ENCODE measurements at regions not wholly inside any gene's neighbourhood (a gene's known extent, or its start where the extent isn't known, plus 50 kb on each side); places are given as distances from the start of the nearest gene placed in this dataset.

DNA sequence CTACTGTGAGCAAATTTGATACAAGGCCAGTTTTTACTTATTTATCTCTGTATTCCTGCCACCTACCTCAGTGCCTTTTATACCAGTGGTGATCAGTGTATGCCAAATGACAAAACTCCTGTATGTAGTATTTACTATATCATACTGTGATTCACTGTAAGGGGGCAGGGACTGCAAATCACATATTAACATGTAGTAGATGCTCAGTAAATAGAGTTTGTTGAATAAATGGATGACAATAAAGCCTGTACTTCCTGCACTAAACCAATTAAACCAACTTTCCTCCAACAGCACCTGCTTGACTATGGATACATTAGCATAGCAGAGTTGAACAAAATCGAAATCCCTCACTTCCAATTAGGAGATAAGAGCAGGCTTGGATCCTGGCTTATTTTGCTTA, 73.3 kb upstream of the C1orf87 start:
- no peak for DNase-seq

DNA sequence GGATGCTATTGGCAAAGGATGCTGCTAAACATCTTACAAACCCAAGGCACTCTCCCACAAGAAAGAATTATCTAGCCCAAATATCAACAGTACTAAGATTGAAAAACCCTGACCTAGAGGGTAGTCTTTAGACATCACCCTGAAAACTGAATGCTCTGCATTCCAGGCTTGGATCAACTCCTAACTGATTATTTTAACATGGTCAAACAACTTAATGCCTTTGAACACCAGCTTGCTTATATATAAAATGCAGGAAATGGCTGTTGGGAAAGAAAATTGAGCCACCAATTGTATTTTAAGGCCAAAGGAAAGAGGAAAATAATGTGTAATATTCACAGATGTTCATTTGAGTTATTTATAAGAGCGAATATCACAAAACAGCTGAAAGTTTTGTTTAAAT, 72.2 kb upstream of the C1orf87 start:
- no peak for DNase-seq

DNA sequence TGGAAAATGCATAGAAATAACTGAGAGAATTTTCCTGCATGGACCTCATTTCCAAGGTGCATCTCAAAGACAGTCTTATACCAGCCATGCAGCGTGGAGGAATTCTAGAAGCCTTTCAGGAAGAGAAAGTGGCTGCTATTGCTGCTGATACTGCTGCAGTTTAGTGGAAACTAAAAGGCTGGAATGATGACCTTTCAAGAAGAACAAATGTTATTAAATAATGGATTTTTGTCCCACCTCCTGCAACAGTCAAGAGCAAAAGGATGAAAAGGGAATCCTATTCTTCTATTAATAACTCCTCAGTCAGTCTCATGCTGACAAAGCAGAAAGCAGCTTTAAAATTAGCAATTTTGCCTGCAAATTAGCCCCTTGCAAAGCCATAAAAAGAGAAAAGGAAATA, 68.2 kb upstream of the C1orf87 start:
- DNase-seq = no peak

DNA sequence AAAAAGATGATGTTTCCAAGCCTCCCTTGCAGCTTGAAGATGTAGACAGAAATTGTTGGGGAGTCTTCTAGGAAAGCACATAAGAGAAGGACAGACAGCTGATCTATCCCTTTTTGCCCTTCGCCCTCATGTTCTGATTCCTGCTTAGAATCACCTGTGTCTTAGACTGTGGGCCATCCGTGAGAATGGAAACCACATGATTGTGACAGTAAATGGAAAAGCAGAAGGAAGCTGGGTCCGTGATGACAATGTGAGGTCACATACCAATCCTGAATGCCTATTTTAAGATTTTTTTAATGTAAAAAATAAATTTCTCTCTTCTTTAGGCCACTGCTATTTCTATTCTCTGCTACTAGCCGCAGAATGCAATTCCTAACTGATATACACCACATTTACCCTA, 67.7 kb upstream of the C1orf87 start:
- DNase-seq = no peak

DNA sequence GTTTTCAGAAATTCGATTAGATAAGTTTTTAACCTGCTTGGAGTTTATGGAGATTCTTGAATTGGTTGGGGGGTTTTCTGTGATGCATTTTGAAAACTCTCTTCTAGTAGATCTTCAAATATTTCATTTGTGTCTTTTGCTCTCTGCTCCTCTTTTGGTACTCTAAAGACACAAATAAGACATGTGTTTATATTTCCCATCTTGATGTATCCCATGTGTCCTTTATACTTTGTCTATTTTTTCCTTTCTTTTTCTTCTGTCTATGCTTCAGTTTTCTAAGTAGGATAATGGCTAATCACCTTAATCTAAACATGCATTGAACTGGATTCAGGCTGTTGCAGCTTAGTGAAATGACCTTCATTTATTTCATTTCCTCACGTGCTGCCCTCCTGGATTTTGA, 63.8 kb upstream of the C1orf87 start:
- DNase-seq = no peak

DNA sequence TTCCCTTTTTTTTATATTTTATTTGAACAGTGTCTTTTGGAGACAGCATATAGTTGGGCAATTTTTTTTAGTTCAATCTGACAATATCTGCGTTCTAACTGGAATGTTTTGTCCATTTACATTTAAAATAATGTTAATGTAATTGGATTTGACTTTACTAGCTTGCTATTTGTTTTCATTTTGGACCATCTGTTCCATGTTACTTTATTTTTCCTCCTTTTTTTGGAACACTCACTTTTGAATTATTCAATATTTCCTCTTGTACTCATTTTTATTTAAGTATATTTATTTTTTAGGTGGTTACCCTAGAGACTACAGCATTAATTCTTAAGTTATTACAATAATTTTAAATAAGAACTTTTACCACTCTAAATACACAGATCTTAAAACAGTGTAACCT, 62.8 kb upstream of the C1orf87 start:
- DNase-seq = no peak

DNA sequence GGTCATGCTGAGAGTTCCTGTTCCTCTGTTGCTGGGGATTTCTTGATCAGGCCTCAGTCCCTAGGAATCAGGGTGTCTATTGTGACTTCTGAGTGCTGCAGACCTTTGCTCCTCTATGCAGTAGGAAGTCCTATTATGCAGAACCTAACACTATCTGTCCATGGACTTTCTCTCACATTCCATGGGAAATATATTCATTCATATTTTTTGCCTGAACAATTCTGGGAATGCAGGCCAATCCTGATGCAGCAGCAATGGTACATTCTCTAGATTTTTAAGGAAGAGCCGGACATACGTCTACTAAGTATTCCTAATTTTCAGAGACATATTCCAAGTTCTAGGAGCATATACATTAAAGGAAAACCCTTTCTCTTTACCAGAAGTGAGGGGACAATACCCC, 61.1 kb upstream of the C1orf87 start:
- no peak for DNase-seq

DNA sequence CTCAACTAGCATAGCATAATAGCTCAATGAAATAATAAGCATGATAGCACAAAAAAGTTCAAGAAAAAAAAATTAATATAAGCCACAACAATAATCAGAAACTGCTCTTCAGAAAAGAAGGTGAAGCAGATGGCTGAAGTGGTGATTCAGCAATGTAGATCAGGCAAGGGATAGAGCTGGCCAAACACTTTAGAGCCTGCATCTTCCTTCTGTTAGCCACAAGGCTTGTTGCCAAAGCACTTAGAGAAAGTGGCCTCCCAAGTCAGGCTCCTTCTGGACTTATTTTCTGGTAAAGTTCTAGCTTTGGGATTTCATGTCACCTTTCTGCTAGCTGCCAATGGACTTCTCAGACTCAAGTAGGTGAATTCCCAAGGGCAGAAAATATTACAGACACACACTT, 60.3 kb upstream of the C1orf87 start:
- peak; percentile 82 to 96 for DNase-seq

DNA sequence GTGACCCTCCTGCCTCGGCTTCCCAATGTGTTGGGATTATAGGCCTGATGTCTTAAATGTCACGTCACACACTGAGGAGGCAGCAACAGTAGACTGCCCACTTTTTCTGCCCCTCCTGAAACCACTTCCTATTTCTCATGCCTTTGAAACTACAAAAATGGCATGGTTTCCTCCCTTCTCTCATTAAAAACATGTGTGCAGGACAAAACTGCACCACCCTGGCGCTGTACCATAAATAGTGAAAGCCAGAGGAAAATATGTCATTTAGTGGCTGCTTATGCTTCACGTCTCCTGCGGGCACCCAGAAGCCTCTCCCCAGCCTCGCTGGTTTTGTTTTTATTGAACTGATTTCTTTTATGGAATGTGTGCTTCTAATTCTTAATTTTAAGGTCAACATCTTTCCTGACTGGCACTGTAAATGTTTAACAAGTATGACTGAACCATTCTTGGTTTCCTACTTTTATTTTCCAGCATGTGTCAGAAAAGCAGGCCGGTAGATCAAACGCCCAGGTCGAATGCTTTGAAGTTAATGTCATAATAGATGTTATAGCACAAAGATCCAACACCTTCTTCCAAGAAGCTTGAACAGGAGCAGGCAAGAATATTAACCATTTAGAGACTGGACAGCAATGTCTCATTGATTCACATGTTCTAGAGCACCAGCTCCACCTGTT, 59.6 kb upstream of the C1orf87 start:
- DNase-seq = peak; percentile 51 to 79

DNA sequence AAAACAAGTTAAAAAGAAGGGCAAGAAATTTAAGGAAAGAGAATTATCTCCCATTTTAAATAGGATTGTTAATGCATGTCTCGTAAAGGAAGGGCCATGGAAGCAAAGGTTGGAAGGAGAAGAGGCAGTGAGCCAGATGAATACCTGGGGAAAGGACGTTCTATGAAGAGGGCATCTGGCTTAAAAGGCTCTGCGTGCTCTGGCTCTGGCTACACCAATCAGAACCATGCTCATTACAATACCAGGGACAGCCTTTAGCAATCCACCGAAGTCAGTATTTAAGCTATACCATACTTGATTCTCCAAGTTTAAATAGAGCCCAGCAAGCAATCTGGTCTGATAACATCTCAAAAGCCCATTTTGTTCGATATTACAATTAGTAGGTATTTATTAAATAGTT, 58.5 kb upstream of the C1orf87 start:
- peak in 1 of 2 experiments; percentile 28 for DNase-seq

DNA sequence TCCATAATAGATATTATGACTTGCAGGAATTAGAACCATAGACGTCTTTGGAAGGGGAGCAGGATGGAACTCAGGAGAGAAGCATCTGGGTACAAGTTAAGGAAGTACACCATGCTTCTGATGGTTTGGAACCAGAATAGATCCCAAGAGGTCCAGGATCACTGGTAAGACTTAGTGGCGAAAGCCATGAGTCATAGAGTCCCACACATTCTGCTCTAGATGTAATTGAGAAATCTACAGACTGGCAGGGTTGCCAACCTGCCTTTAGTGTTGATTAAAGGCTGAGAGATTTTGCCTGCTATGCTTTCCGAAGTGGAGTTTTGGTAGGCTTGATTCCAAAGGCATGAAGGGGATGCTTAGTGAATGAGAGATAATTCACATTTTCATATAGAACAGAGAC, 57.1 kb upstream of the C1orf87 start:
- DNase-seq = peak in 1 of 2 experiments; percentile 31

DNA sequence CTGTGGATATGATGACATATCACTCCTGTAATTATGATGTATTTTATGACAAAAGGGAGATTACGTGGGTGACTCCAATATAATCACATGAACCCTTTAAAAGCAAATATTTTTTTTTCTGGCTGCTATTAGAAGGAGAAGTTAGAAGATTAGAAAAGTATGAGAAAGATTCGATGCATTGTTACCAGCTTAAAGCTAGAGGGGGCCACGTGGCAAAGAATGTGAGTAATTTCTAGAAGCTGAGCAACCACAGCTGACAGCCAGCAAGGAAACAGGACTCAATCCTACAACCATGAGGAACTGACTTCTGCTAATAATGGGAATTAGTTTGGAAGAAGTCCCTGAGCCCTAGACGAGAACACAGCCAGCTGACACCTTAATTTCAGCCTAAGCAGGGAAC, 56.3 kb upstream of the C1orf87 start:
- DNase-seq = peak in 1 of 2 experiments; percentile 41

DNA sequence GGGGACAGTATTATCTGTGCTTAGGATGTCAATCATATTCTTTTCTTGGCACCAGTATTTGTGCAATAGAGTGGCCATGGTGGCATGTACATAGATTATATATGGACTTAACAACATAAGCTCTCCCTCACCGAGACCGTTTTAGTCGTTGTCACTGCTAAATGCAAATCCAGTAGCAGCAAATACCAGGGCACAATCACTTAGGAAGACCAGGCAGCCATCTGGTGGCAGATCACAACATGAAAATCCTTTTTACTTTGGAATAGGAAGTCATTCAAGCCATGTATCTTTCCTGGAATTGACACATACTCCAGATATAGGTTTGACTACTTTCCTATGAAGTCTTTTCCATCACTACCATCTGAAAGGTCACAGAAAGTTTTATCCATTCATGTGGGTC, 53.2 kb upstream of the C1orf87 start:
- DNase-seq = peak in 1 of 2 experiments; percentile 12
